K562 (cell line): ENCODE measurements at regions not wholly inside any gene's neighbourhood (a gene's known extent, or its start where the extent isn't known, plus 50 kb on each side); places are given as distances from the start of the nearest gene placed in this dataset.
"Not testable (repeated sequence)": the region's sequence is repeated elsewhere in the genome, so short reads cannot be mapped to it uniquely, and the experiment has no call there.

Experiments
- ATAC-seq: fragments of 200-7000 bp; cut with Tn5 transposase; 3 replicates; pipeline ENCODE4 v1.9.1; 2020; ENCODE audit warnings: moderate library complexity
- BruUV-seq: library from RNA; stranded (reverse); fragments of 400-500 nt; replicated peaks from 2 replicates; lab custom pipeline; 2021; lab: Mats Ljungman, UMichigan
- CTCF ChIA-PET: fragments of 300-600 bp; formaldehyde crosslinking; extraction: SDS; loops from one replicate; lab custom pipeline; 2021; ENCODE audit warnings: low intra/inter-chr PET ratio; lab: Yijun Ruan, JAX
- POLR2A ChIA-PET: fragments of 300-600, 350-650 bp; sonication (Branson Sonifier 250); formaldehyde crosslinking; extraction: SDS; loops from one replicate; lab custom pipeline; 2021; ENCODE audit warnings: antibody characterized with exemption, inconsistent platforms; lab: Yijun Ruan, JAX
- DNase-seq, 4 experiments: peaks; one replicate each; pipeline versions ENCODE4 v3.0.0 to v3.0.0-alpha.2; 2011 to 2018; ENCODE audit warnings: low spot score in 3 of 4, mixed read lengths in 3 of 4; ENCODE audit errors: extremely low read depth in 1 of 4
- FAIRE-seq: peaks from 2 replicates; lab custom pipeline; 2011; peaks lifted over from hg19 to GRCh38; lab: Jason Lieb, UNC
- H2AFZ ChIP-seq: 2 replicates; pipeline ENCODE4 v1.6.0; 2011; ENCODE audit warnings: low read depth, low read length, control low read depth, inconsistent platforms
- H3K27ac ChIP-seq: fragments of 200-600 bp; 3 replicates; pipeline ENCODE4 v1.8.0; 2011; ENCODE audit warnings: low read depth, mild to moderate bottlenecking, control low read depth, inconsistent platforms, low read length, moderate library complexity, mixed read lengths; ENCODE audit errors: extremely low read depth
- H3K27me3 ChIP-seq, 2 experiments: fragments of 300-600 bp in 1 of 2; 2 replicates in 1 of 2; 3 replicates in 1 of 2; pipeline versions ENCODE4 v1.6.0 to v1.8.0; 2011; ENCODE audit warnings: inconsistent platforms in 2 of 2, low read length in 2 of 2, mild to moderate bottlenecking in 1 of 2, mixed read lengths in 1 of 2, moderate library complexity in 1 of 2; ENCODE audit not compliant: control insufficient read depth in 2 of 2, insufficient read depth in 2 of 2
- H3K36me3 ChIP-seq: fragments of 300-600 bp; 3 replicates; pipeline ENCODE4 v1.8.0; 2011; ENCODE audit warnings: mild to moderate bottlenecking, low read length, inconsistent platforms; ENCODE audit not compliant: control insufficient read depth, insufficient read depth
- H3K4me1 ChIP-seq, 2 experiments: fragments of 200-600 bp in 1 of 2; replicated peaks in 1 of 2; 2 replicates in 1 of 2; 3 replicates in 1 of 2; pipeline versions ENCODE4 v1.5.1 to v1.8.0; 2011; ENCODE audit warnings: inconsistent platforms in 2 of 2, low read length in 2 of 2, mild to moderate bottlenecking in 1 of 2, mixed read lengths in 1 of 2, moderate library complexity in 1 of 2; ENCODE audit not compliant: control insufficient read depth in 2 of 2, insufficient read depth in 2 of 2
- H3K4me2 ChIP-seq: 2 replicates; pipeline ENCODE4 v1.6.1; 2011; ENCODE audit warnings: low read length, control low read depth, inconsistent platforms, mixed read lengths; ENCODE audit not compliant: insufficient read depth
- H3K4me3 ChIP-seq: fragments of 200-600 bp; sonication (generic), shearing (Covaris generic); 2 replicates; pipeline ENCODE4 v1.5.1; 2016; ENCODE audit warnings: control low read depth, inconsistent platforms
- H3K79me2 ChIP-seq: fragments of 200-600 bp; 3 replicates; pipeline ENCODE4 v1.8.0; 2011; ENCODE audit warnings: low read length, inconsistent platforms; ENCODE audit not compliant: control insufficient read depth, insufficient read depth
- H3K9ac ChIP-seq, 2 experiments: 2 replicates each; pipeline versions ENCODE4 v1.6.0 to v1.6.1; 2011; ENCODE audit warnings: low read depth in 2 of 2, low read length in 2 of 2, control low read depth in 1 of 2, inconsistent platforms in 1 of 2, mild to moderate bottlenecking in 1 of 2, mixed read lengths in 1 of 2; ENCODE audit not compliant: insufficient read depth in 1 of 2
- H3K9me1 ChIP-seq: one replicate; pipeline ENCODE4 v1.6.0; 2011; ENCODE audit warnings: inconsistent platforms, mild to moderate bottlenecking, low read length, moderate library complexity; ENCODE audit not compliant: control insufficient read depth, insufficient read depth
- H3K9me3 ChIP-seq: replicated peaks from 2 replicates; pipeline ENCODE4 v1.5.1; 2011; ENCODE audit warnings: low read depth, low read length, inconsistent platforms; ENCODE audit not compliant: control insufficient read depth, insufficient read depth
- H4K20me1 ChIP-seq: replicated peaks from 2 replicates; pipeline ENCODE4 v1.6.1; 2011; ENCODE audit warnings: low read length, inconsistent platforms, mixed read lengths; ENCODE audit not compliant: control insufficient read depth, insufficient read depth
- CBX1 ChIP-seq: sonication (generic); IDR thresholded peaks from 2 replicates; pipeline ENCODE4 v1.6.1; 2016; ENCODE audit warnings: antibody characterized with exemption, low read depth, mild to moderate bottlenecking
- CTCF ChIP-seq, 3 experiments: IDR thresholded peaks in 2 of 3; conservative IDR thresholded peaks in 1 of 3; 2 replicates each; pipeline ENCODE4 v1.5.1; 2011 to 2012; ENCODE audit warnings: low read length in 3 of 3, mild to moderate bottlenecking in 3 of 3, control low read depth in 2 of 3, improper control_type of control experiment in 1 of 3, inconsistent platforms in 1 of 3, low read depth in 1 of 3, mixed read lengths in 1 of 3, moderate library complexity in 1 of 3; ENCODE audit not compliant: insufficient read depth in 2 of 3
- E2F3 ChIP-seq: fragments of 250-450 bp; sonication (Bioruptor Pico); IDR thresholded peaks from 2 replicates; pipeline ENCODE4 v1.4.0; 2020; ENCODE audit warnings: mild to moderate bottlenecking
- GTF2E2 ChIP-seq: fragments of 200-800 bp; sonication (Bioruptor generic); IDR thresholded peaks from 2 replicates; pipeline ENCODE4 v1.6.1; 2016; ENCODE audit warnings: missing genetic modification characterization, missing compliant biosample characterization
- HMG20A ChIP-seq: fragments of 450-650 bp; formaldehyde crosslinking; conservative IDR thresholded peaks from 2 replicates; pipeline ENCODE4 v1.4.0; 2020; ENCODE audit warnings: mild to moderate bottlenecking, mixed read lengths
- HNRNPH1 ChIP-seq: fragments of 200-400 bp; formaldehyde crosslinking; optimal IDR thresholded peaks from 2 replicates; pipeline ENCODE3; 2017; ENCODE audit warnings: low read depth, mild to moderate bottlenecking, low read length, moderate library complexity
- ILK ChIP-seq: fragments of 450-650 bp; IDR thresholded peaks from 2 replicates; pipeline ENCODE4 v1.6.1; 2016; ENCODE audit warnings: missing genetic modification characterization, low read depth, mild to moderate bottlenecking, missing compliant biosample characterization, moderate library complexity, borderline replicate concordance
- MXI1 ChIP-seq: IDR thresholded peaks from 2 replicates; pipeline ENCODE4 v1.6.1; 2011; ENCODE audit warnings: low read depth, mild to moderate bottlenecking, improper control_type of control experiment, low read length
- NR4A1 ChIP-seq, 2 experiments: fragments of 250-450 bp in 1 of 2; fragments of 450-650 bp in 1 of 2; sonication (Bioruptor Pico) in 1 of 2; IDR thresholded peaks; 2 replicates each; pipeline versions ENCODE4 v1.4.0 to v1.6.1; 2016 to 2020; ENCODE audit warnings: mild to moderate bottlenecking in 2 of 2, missing compliant biosample characterization in 1 of 2, missing genetic modification characterization in 1 of 2, moderate library complexity in 1 of 2
- PHF20 ChIP-seq: fragments of 450-650 bp; IDR thresholded peaks from 2 replicates; pipeline ENCODE4 v1.6.1; 2018; ENCODE audit not compliant: partially characterized antibody
- POLR2B ChIP-seq: fragments of 450-650 bp; IDR thresholded peaks from 2 replicates; pipeline ENCODE4 v1.6.1; 2018; ENCODE audit warnings: low read depth; ENCODE audit not compliant: partially characterized antibody
- RBM14 ChIP-seq: fragments of 200-400 bp; formaldehyde crosslinking; IDR thresholded peaks from 2 replicates; pipeline ENCODE4 v1.6.1; 2018; ENCODE audit warnings: low read depth, mild to moderate bottlenecking, low read length, moderate library complexity, borderline replicate concordance; ENCODE audit not compliant: insufficient read depth
- SMARCC2 ChIP-seq: fragments of 450-650 bp; IDR thresholded peaks from 2 replicates; pipeline ENCODE4 v1.6.1; 2017; ENCODE audit warnings: antibody characterized with exemption, moderate library complexity, mild to moderate bottlenecking, low read depth
- ZKSCAN3 ChIP-seq: fragments of 250-450 bp; sonication (Bioruptor Pico); IDR thresholded peaks from 2 replicates; pipeline ENCODE4 v1.4.0; 2020
- ZNF146 ChIP-seq: IDR thresholded peaks from one replicate; pipeline ENCODE4 v1.6.1; 2018; ENCODE audit warnings: missing compliant biosample characterization; ENCODE audit not compliant: unreplicated experiment
- ZNF23 ChIP-seq: fragments of 250-450 bp; sonication (Bioruptor Pico); IDR thresholded peaks from 2 replicates; pipeline ENCODE4 v1.4.0; 2020; ENCODE audit warnings: mild to moderate bottlenecking
- WGBS: fragments of 100-300 bp; shearing (Covaris generic); methylation state at CpG from one replicate; pipeline ENCODE4 v1.1.6; 2016; ENCODE audit warnings: low coverage, mixed read lengths; ENCODE audit not compliant: insufficient coverage; ENCODE audit errors: missing lambda C conversion rate; 5-methylcytosine and 5-hydroxymethylcytosine counted together
- in situ Hi-C: fragments of 300-500 bp; cut with MboI; formaldehyde crosslinking; loops from 4 replicates; pipeline ENCODE4 v1.15.0; 2018; ENCODE audit warnings: inconsistent platforms, mixed read lengths
- intact Hi-C: fragments of 100-400 bp; cut with micrococcal nuclease; formaldehyde crosslinking; loops from 2 replicates; pipeline ENCODE4 v1.14.2; 2022
- TF ChIP-seq, protein P1 (sequence below): fragments of 250-450 bp; sonication (Bioruptor Pico); IDR thresholded peaks from 2 replicates; pipeline ENCODE4 v1.9.0; 2021; ENCODE audit warnings: mild to moderate bottlenecking

GRCh38 chr5:87134513-87134912, 133.2 kb upstream of the RASA1 start:
- H3K36me3 ChIP-seq, FAIRE-seq, intact Hi-C loops, BruUV-seq, H3K27ac ChIP-seq, POLR2A ChIA-PET, H4K20me1 ChIP-seq, H3K4me2 ChIP-seq, H3K79me2 ChIP-seq, H3K27me3 ChIP-seq, H3K9me1 ChIP-seq, in situ Hi-C loops, H3K4me1 ChIP-seq, H3K9ac ChIP-seq, DNase-seq, ATAC-seq, H3K9me3 ChIP-seq, CTCF ChIA-PET, H2AFZ ChIP-seq, H3K4me3 ChIP-seq: not testable (repeated sequence)
- TF ChIP-seq ZNF146 (CRISPR knock-in tag), result peak; percentile 77

GRCh38 chr5:87136096-87136495, 131.6 kb upstream of the RASA1 start:
- 8% methylated on average over 1 of the region's 1 CpG for WGBS
- intact Hi-C loops, result no loop called here
- in situ Hi-C loops, result no loop called here
- no peak for DNase-seq
- H3K4me1 ChIP-seq, result no peaks in the 10 kb centered on the region; a peak in 1 of 5 replicates
- FAIRE-seq, result no peak
- no peaks in the 10 kb centered on the region for H3K27me3 ChIP-seq
- H3K4me2 ChIP-seq, result no peak overlapping the region
- H4K20me1 ChIP-seq, result no peaks in the 10 kb centered on the region
- H2AFZ ChIP-seq, result no peak overlapping the region
- H3K27ac ChIP-seq, result no peak overlapping the region
- no peak overlapping the region for H3K4me3 ChIP-seq
- H3K79me2 ChIP-seq, result no peaks in the 10 kb centered on the region
- no peak overlapping the region for H3K9ac ChIP-seq
- no peaks in the 10 kb centered on the region for H3K9me3 ChIP-seq
- no TSS peak for BruUV-seq
- CTCF ChIA-PET, result no interaction called here
- H3K9me1 ChIP-seq, result no peaks in the 10 kb centered on the region
- POLR2A ChIA-PET, result no interaction called here
- no peaks in the 10 kb centered on the region for H3K36me3 ChIP-seq
- ATAC-seq, result no peak
- TF ChIP-seq CTCF (IDR thresholded peaks at IDR 0.05 in 2 of 3, conservative IDR thresholded peaks at IDR 0.05 in 1 of 3; ENCODE audit: insufficient read depth in 2 of 3, low read depth in 1 of 3, low read length in 3 of 3) (no peak), RBM14 (no peak), POLR2B (no peak), SMARCC2 (no peak), HMG20A (CRISPR knock-in tag) (no peak), CBX1 (no peak), ZNF23 (CRISPR knock-in tag) (no peak), E2F3 (CRISPR knock-in tag) (no peak), ILK (tag) (no peak), GTF2E2 (tag) (no peak), ZKSCAN3 (CRISPR knock-in tag) (no peak), MXI1 (no peak), HNRNPH1 (no peak), PHF20 (no peak), NR4A1 (CRISPR knock-in tag; IDR thresholded peaks at IDR 0.05) (no peak), NR4A1 (tag; IDR thresholded peaks at IDR 0.05) (no peak)
- TF ChIP-seq, protein P1, sequence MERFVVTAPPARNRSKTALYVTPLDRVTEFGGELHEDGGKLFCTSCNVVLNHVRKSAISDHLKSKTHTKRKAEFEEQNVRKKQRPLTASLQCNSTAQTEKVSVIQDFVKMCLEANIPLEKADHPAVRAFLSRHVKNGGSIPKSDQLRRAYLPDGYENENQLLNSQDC (CRISPR knock-in tag), result no peak
